HepG2 (cell line): ENCODE measurements at regions not wholly inside any gene's neighbourhood (a gene's known extent, or its start where the extent isn't known, plus 50 kb on each side); places are given as distances from the start of the nearest gene placed in this dataset.

ENCODE experiments used
- ATAC-seq: fragments of 200-7000 bp; cut with Tn5 transposase; 3 replicates; pipeline ENCODE4 v1.9.1; 2020; ENCODE audit warnings: mild to moderate bottlenecking, moderate library complexity
- BruUV-seq: library from RNA; stranded (reverse); fragments of 400-500 nt; replicated peaks from 2 replicates; lab custom pipeline; 2021; lab: Mats Ljungman, UMichigan
- CTCF ChIA-PET: fragments of 300-600 bp; formaldehyde crosslinking; extraction: SDS; loops from one replicate; lab custom pipeline; 2021; ENCODE audit warnings: low total read pairs, inconsistent platforms, low intra/inter-chr PET ratio; lab: Yijun Ruan, JAX
- POLR2A ChIA-PET: fragments of 350-600 bp; sonication (Branson Sonifier 250); formaldehyde crosslinking; loops from one replicate; lab custom pipeline; 2020; ENCODE audit warnings: antibody characterized with exemption, inconsistent platforms; lab: Yijun Ruan, JAX
- DNase-seq: peaks from one replicate; pipeline ENCODE4 v3.0.0-alpha.2; 2015; ENCODE audit warnings: low spot score
- FAIRE-seq: peaks from 3 replicates; lab custom pipeline; 2011; peaks lifted over from hg19 to GRCh38; lab: Jason Lieb, UNC
- H2AFZ ChIP-seq: one replicate; pipeline ENCODE4 v1.6.1; 2011; ENCODE audit warnings: low read length, inconsistent platforms
- H3K27ac ChIP-seq: fragments of 300-600 bp; 3 replicates; pipeline ENCODE4 v1.8.0; 2011; ENCODE audit warnings: mixed run types, mild to moderate bottlenecking, mixed read lengths, low read length, inconsistent platforms; ENCODE audit not compliant: insufficient read depth; ENCODE audit errors: extremely low read length
- H3K27me3 ChIP-seq, 2 experiments: fragments of 200-600 bp in 1 of 2; 2 replicates in 1 of 2; 3 replicates in 1 of 2; pipeline versions ENCODE4 v1.6.0 to v1.8.0; 2011; ENCODE audit warnings: low read length in 2 of 2, mild to moderate bottlenecking in 2 of 2, moderate library complexity in 2 of 2, inconsistent platforms in 1 of 2; ENCODE audit not compliant: insufficient read depth in 2 of 2, control insufficient read depth in 1 of 2
- H3K36me3 ChIP-seq, 2 experiments: fragments of 200-600 bp in 1 of 2; replicated peaks in 1 of 2; 2 replicates in 1 of 2; 3 replicates in 1 of 2; pipeline versions ENCODE4 v1.5.1 to v1.8.0; 2011; ENCODE audit warnings: low read length in 2 of 2, inconsistent platforms in 1 of 2; ENCODE audit not compliant: insufficient read depth in 2 of 2, control insufficient read depth in 1 of 2
- H3K4me1 ChIP-seq: 2 replicates; pipeline ENCODE4 v1.5.1; 2012; ENCODE audit warnings: low read length, inconsistent platforms; ENCODE audit not compliant: insufficient read depth
- H3K4me2 ChIP-seq: 2 replicates; pipeline ENCODE4 v1.6.0; 2011; ENCODE audit warnings: low read depth, low read length, inconsistent platforms
- H3K4me3 ChIP-seq, 3 experiments: fragments of 200-600 bp in 1 of 3; sonication (generic), shearing (Covaris generic) in 1 of 3; replicated peaks in 1 of 3; 2 replicates each; pipeline ENCODE4 v1.5.1; 2011 to 2016; ENCODE audit warnings: low read length in 3 of 3, inconsistent platforms in 2 of 3, low read depth in 2 of 3, mild to moderate bottlenecking in 2 of 3, control low read depth in 1 of 3, mixed read lengths in 1 of 3; ENCODE audit not compliant: insufficient read depth in 1 of 3
- H3K79me2 ChIP-seq: one replicate; pipeline ENCODE4 v1.6.1; 2011; ENCODE audit warnings: low read length, inconsistent platforms; ENCODE audit not compliant: insufficient read depth
- H3K9ac ChIP-seq: 2 replicates; pipeline ENCODE4 v1.6.0; 2011; ENCODE audit warnings: mild to moderate bottlenecking, low read depth, low read length, inconsistent platforms; ENCODE audit not compliant: insufficient read depth
- H3K9me3 ChIP-seq: 2 replicates; pipeline ENCODE4 v1.5.1; 2012; ENCODE audit warnings: mild to moderate bottlenecking, low read length
- H4K20me1 ChIP-seq: 2 replicates; pipeline ENCODE4 v1.6.0; 2011; ENCODE audit warnings: inconsistent platforms, mild to moderate bottlenecking, low read length, moderate library complexity; ENCODE audit not compliant: insufficient read depth
- ADNP ChIP-seq: sonication (generic); formaldehyde crosslinking; IDR thresholded peaks from 2 replicates; pipeline ENCODE4 v1.4.0; 2020; ENCODE audit warnings: missing genetic modification reagents
- ARNTL ChIP-seq: sonication (generic); formaldehyde crosslinking; IDR thresholded peaks from 2 replicates; pipeline ENCODE4 v1.4.0; 2020; ENCODE audit warnings: mild to moderate bottlenecking, missing genetic modification reagents
- ATM ChIP-seq: fragments of 450-650 bp; IDR thresholded peaks from 2 replicates; pipeline ENCODE4 v1.7.1; 2017; ENCODE audit warnings: mild to moderate bottlenecking, borderline replicate concordance
- CEBPB ChIP-seq: IDR thresholded peaks from 2 replicates; pipeline ENCODE4 v1.6.1; 2011; ENCODE audit warnings: low read depth, low read length, improper control_type of control experiment, borderline replicate concordance
- ERF ChIP-seq: IDR thresholded peaks from 2 replicates; pipeline ENCODE4 v1.6.1; 2018; ENCODE audit warnings: missing biosample characterization, missing genetic modification reagents
- GATAD1 ChIP-seq: IDR thresholded peaks from 2 replicates; pipeline ENCODE4 v1.6.1; 2016; ENCODE audit warnings: missing genetic modification reagents, missing compliant biosample characterization
- HCFC1 ChIP-seq: fragments of 150-350 bp; IDR thresholded peaks from 2 replicates; pipeline ENCODE4 v1.6.1; 2014; ENCODE audit warnings: low read depth, low read length
- MED1 ChIP-seq: sonication (generic); formaldehyde crosslinking; IDR thresholded peaks from 2 replicates; pipeline ENCODE4 v1.4.0; 2020; ENCODE audit warnings: missing genetic modification reagents
- ONECUT2 ChIP-seq: sonication (generic); formaldehyde crosslinking; IDR thresholded peaks from 2 replicates; pipeline ENCODE4 v1.4.0; 2020; ENCODE audit warnings: missing genetic modification reagents
- SOX5 ChIP-seq: IDR thresholded peaks from 2 replicates; pipeline ENCODE4 v1.6.1; 2016; ENCODE audit warnings: borderline replicate concordance
- TEAD3 ChIP-seq: optimal IDR thresholded peaks from 2 replicates; pipeline ENCODE3; 2016; ENCODE audit warnings: borderline replicate concordance
- ZBTB20 ChIP-seq: sonication (generic); formaldehyde crosslinking; IDR thresholded peaks from 2 replicates; pipeline ENCODE4 v1.8.1; 2023; ENCODE audit warnings: missing genetic modification reagents, low read depth, mild to moderate bottlenecking, borderline replicate concordance
- ZNF251 ChIP-seq: sonication (generic); formaldehyde crosslinking; IDR thresholded peaks from 2 replicates; pipeline ENCODE4 v1.9.0; 2021; ENCODE audit warnings: mild to moderate bottlenecking, missing genetic modification reagents
- ZNF891 ChIP-seq: sonication (generic); formaldehyde crosslinking; IDR thresholded peaks from 2 replicates; pipeline ENCODE4 v1.5.0; 2020; ENCODE audit warnings: mild to moderate bottlenecking, missing genetic modification reagents
- ZSCAN12 ChIP-seq: sonication (generic); formaldehyde crosslinking; IDR thresholded peaks from 2 replicates; pipeline ENCODE4 v1.9.0; 2021; ENCODE audit warnings: mild to moderate bottlenecking, missing genetic modification reagents
- WGBS: methylation state at CpG from one replicate; pipeline ENCODE4 v1.1.6; 2017; ENCODE audit warnings: low lambda C conversion rate; 5-methylcytosine and 5-hydroxymethylcytosine counted together
- in situ Hi-C: cut with HindIII; loops from 2 replicates; pipeline ENCODE4 v1.10.0; 2017; ENCODE audit warnings: low pct_unique_long_range_greater_than_20kb; ENCODE audit not compliant: extremely low pct_ligation_motif_present
- intact Hi-C: fragments of 100-400 bp; cut with micrococcal nuclease; formaldehyde crosslinking; loops from one replicate; pipeline ENCODE4 v1.10.0; 2022; ENCODE audit not compliant: unreplicated experiment
- TF ChIP-seq, protein P1 (sequence below): sonication (generic); formaldehyde crosslinking; IDR thresholded peaks from 2 replicates; pipeline ENCODE4 v1.4.0; 2020; ENCODE audit warnings: mild to moderate bottlenecking, missing genetic modification reagents
- TF ChIP-seq, protein P2 (sequence below): sonication (generic); formaldehyde crosslinking; IDR thresholded peaks from 2 replicates; pipeline ENCODE4 v1.8.1; 2023; ENCODE audit warnings: mild to moderate bottlenecking, missing genetic modification reagents, borderline replicate concordance
- TF ChIP-seq, protein P3 (sequence below): IDR thresholded peaks from 2 replicates; pipeline ENCODE4 v1.6.1; 2016; ENCODE audit warnings: mild to moderate bottlenecking, missing biosample characterization, missing genetic modification reagents

DNA sequence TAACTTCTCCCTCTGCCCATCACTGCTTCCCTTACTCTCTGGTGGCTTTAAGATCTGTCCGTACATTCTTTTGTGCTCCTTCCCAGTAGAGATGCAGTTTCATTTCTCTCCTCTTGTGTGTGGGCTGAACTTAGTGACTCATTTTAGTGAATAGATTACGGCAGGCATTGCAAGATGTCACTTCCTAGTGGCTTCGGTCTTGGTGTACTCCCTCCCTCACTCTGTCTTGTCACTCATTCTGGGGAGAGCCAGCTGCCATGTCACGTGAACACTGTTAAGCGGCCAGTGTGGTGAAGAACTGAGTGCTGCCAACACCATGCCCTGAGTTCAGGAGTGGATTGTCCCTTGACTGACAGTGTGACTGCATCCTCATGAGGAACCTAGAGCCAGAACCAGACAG is 115.9 kb downstream of the OTOR start (continued):
- TF ChIP-seq, protein P1, sequence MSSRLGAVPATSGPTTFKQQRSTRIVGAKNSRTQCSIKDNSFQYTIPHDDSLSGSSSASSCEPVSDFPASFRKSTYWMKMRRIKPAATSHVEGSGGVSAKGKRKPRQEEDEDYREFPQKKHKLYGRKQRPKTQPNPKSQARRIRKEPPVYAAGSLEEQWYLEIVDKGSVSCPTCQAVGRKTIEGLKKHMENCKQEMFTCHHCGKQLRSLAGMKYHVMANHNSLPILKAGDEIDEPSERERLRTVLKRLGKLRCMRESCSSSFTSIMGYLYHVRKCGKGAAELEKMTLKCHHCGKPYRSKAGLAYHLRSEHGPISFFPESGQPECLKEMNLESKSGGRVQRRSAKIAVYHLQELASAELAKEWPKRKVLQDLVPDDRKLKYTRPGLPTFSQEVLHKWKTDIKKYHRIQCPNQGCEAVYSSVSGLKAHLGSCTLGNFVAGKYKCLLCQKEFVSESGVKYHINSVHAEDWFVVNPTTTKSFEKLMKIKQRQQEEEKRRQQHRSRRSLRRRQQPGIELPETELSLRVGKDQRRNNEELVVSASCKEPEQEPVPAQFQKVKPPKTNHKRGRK: no peak
- TF ChIP-seq, all 625 proteins: peak for 0

DNA sequence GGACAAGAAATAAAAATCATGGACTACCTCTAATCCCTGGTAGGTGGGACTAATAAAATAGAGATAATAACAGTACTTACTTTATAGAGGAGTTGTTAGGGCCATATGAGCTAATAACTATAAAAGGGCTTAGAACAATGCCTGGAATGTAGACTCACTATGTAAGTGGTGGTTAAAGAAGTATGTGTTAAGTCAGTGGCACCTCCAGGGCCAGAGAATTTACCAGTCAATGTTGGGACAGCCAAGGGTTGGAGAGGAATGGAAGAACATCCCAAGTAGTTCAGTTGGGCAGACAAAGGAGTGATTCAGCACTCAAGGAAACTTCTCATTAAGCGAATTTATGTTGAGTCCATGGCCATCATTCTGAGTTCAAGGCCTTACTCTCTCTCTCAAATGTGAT is 116.8 kb downstream of the OTOR start:
- Histone ChIP-seq H3K36me3 (no peaks in the 10 kb centered on the region), H3K27ac (no peak overlapping the region), H3K9ac (no peak overlapping the region), H4K20me1 (no peaks in the 10 kb centered on the region), H3K9me3 (0 out of 2 replicates have a peak, but pooled peaks cover 8% of the 10 kb centered on the region), H3K4me1 (no peaks in the 10 kb centered on the region), H3K4me3 (no peak overlapping the region), H3K79me2 (no peaks in the 10 kb centered on the region), H3K27me3 (no peaks in the 10 kb centered on the region), H2AFZ (no peak overlapping the region), H3K4me2 (no peak overlapping the region)
- ATAC-seq (no peak), FAIRE-seq (no peak), DNase-seq (no peak)
- TF ChIP-seq TEAD3 (CRISPR knock-in tag) (no peak), HCFC1 (no peak), SOX5 (no peak)
- WGBS: 3% methylated on average over 1 of the region's 1 CpG
- BruUV-seq: no TSS peak
- intact Hi-C loops: no loop called here
- ChIA-PET POLR2A (no interaction called here), CTCF (no interaction called here)
- in situ Hi-C loops: no loop called here

DNA sequence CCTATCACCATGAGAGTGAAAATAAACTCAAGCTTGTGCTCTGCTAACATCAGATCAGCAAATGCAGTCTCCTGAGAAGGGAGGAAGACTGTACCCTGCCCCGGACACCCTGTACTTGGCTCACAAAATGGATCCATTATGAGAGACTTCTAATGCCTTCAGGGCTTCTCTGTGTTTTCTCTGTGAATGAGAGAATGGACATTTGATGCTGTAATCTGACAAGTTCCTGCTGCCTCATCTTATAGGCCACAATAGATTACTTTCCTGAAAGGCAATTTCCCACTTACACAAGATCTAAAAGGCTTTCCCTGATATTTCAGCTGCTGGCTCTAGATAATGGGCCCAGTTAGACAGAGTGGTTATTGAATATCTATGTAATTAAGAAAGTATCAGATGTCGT is 117.2 kb downstream of the OTOR start:
- in situ Hi-C loops: no loop called here
- no peak for FAIRE-seq
- POLR2A ChIA-PET: no interaction called here
- no peak for ATAC-seq
- CTCF ChIA-PET: no interaction called here
- intact Hi-C loops: no loop called here
- no peak for DNase-seq
- Histone ChIP-seq H3K79me2 (no peaks in the 10 kb centered on the region), H3K4me3 (no peak overlapping the region), H3K27ac (no peak overlapping the region), H3K36me3 (no peaks in the 10 kb centered on the region), H3K9me3 (0 out of 2 replicates have a peak, but pooled peaks cover 8% of the 10 kb centered on the region), H3K4me1 (no peaks in the 10 kb centered on the region), H3K4me2 (no peak overlapping the region), H2AFZ (no peak overlapping the region), H4K20me1 (no peaks in the 10 kb centered on the region), H3K27me3 (no peaks in the 10 kb centered on the region), H3K9ac (no peak overlapping the region)
- no TSS peak for BruUV-seq
- WGBS: 3% methylated on average over 2 of the region's 2 CpGs
- TF ChIP-seq GATAD1 (CRISPR knock-in tag): no peak
- no peak for TF ChIP-seq ZBTB20
- TF ChIP-seq ARNTL (CRISPR knock-in tag): no peak
- TF ChIP-seq, protein P2, sequence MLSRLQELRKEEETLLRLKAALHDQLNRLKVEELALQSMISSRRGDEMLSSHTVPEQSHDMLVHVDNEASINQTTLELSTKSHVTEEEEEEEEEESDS (CRISPR knock-in tag): no peak
- TF ChIP-seq MED1: no peak
- TF ChIP-seq ZNF891 (CRISPR knock-in tag): no peak
- TF ChIP-seq ONECUT2 (CRISPR knock-in tag): no peak
- TF ChIP-seq CEBPB: no peak
- no peak for TF ChIP-seq ZNF251
- TF ChIP-seq, protein P3, sequence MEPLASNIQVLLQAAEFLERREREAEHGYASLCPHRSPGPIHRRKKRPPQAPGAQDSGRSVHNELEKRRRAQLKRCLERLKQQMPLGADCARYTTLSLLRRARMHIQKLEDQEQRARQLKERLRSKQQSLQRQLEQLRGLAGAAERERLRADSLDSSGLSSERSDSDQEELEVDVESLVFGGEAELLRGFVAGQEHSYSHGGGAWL (CRISPR knock-in tag): no peak
- no peak for TF ChIP-seq ATM
- TF ChIP-seq ERF (CRISPR knock-in tag): no peak
- no peak for TF ChIP-seq ZSCAN12 (CRISPR knock-in tag)
- no peak for TF ChIP-seq ADNP (CRISPR knock-in tag)
